Tibial artery (tissue), 4 donors: ENCODE measurements at regions not wholly inside any gene's neighbourhood (a gene's known extent, or its start where the extent isn't known, plus 50 kb on each side); places are given as distances from the start of the nearest gene placed in this dataset.
"Not testable (repeated sequence)": the region's sequence is repeated elsewhere in the genome, so short reads cannot be mapped to it uniquely, and the experiment has no call there.

Source experiments
- DNase-seq, 2 donors: peaks; one replicate each; pipeline ENCODE4 v3.0.0-alpha.2; 2019
- H3K27ac ChIP-seq, 2 donors: fragments of 200-600 bp; sonication (generic) in 1 of 2; 1 replicate in 1 of 2; 2 replicates in 1 of 2; pipeline ENCODE4 v1.5.1; 2018 to 2019; ENCODE audit warnings: mild to moderate bottlenecking in 1 of 2
- H3K27me3 ChIP-seq, 2 donors: fragments of 200-600 bp; sonication (generic) in 1 of 2; one replicate each; pipeline versions ENCODE4 v1.5.1 to v1.6.0; 2016 to 2019
- H3K36me3 ChIP-seq, 3 donors: fragments of 200-600 bp; sonication (generic) in 2 of 3; one replicate each; pipeline ENCODE4 v1.5.1; 2016 to 2019; ENCODE audit warnings: mild to moderate bottlenecking in 2 of 3
- H3K4me1 ChIP-seq, 4 donors: fragments of 200-600 bp; sonication (generic) in 2 of 4; 1 replicate in 3 of 4; 2 replicates in 1 of 4; pipeline ENCODE4 v1.5.1; 2016 to 2019
- H3K4me3 ChIP-seq, 2 donors: fragments of 200-600 bp; sonication (generic) in 1 of 2; 1 replicate in 1 of 2; 2 replicates in 1 of 2; pipeline ENCODE4 v1.5.1; 2018 to 2019; ENCODE audit warnings: mild to moderate bottlenecking in 2 of 2
- H3K9me3 ChIP-seq, 3 donors: fragments of 200-600 bp; sonication (generic) in 1 of 3; one replicate each; pipeline ENCODE4 v1.5.1; 2016 to 2019
- intact Hi-C: fragments of 100-400 bp; cut with DNase I; formaldehyde crosslinking; loops from one replicate; pipeline ENCODE4 v1.15.0; 2023; ENCODE audit warnings: low total_unique reads
- TF ChIP-seq, protein P1 (sequence below), 2 experiments: fragments of 200-600 bp in 1 of 2; fragments of 450-650 bp in 1 of 2; IDR thresholded peaks; one replicate each; pipeline ENCODE4 v1.5.1; 2017 to 2019; ENCODE audit warnings: antibody characterized with exemption in 2 of 2, mild to moderate bottlenecking in 1 of 2, moderate library complexity in 1 of 2

DNA sequence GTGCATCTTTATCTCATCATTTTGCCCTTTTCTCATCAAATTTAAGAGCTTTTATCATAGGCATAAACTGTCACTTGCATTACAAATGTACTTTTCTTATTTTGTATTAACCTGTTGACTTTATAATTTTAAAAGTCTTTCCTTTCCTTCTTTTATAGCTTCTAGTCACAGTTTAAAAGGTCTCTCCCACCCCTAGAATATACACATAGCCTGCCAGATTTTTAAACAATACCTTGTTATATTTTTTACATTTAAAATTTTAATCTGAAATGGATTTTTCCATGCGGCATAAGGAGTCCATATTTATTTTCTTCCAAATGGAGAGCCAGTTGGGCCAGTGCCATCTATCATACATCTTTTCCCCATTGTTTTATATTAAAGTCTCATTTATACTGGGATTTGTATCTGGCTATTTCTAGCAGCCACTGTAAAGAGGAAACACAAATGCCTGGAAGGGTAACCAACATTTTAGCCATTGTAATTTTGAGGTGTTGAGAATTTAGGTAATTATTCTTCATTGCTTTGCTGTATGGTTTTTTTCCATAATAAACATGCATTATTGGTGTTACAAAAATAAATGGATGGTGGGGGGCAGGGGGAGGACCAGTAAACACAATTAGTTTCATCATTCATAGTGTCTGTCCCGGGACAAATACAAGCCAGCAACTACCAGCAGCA lies 92.8 kb downstream of the CCDC71L start:
- DNase-seq = no peak
- Histone ChIP-seq H3K27me3 (no peaks in the 10 kb centered on the region), H3K36me3 (no peaks in the 10 kb centered on the region), H3K27ac (no peak overlapping the region), H3K9me3 (no peaks in the 10 kb centered on the region), H3K4me3 (no peak overlapping the region), H3K4me1 (peaks cover 0 to 17% (median 4%) of the 10 kb centered on the region in 4 donors)
- TF ChIP-seq, protein P1, sequence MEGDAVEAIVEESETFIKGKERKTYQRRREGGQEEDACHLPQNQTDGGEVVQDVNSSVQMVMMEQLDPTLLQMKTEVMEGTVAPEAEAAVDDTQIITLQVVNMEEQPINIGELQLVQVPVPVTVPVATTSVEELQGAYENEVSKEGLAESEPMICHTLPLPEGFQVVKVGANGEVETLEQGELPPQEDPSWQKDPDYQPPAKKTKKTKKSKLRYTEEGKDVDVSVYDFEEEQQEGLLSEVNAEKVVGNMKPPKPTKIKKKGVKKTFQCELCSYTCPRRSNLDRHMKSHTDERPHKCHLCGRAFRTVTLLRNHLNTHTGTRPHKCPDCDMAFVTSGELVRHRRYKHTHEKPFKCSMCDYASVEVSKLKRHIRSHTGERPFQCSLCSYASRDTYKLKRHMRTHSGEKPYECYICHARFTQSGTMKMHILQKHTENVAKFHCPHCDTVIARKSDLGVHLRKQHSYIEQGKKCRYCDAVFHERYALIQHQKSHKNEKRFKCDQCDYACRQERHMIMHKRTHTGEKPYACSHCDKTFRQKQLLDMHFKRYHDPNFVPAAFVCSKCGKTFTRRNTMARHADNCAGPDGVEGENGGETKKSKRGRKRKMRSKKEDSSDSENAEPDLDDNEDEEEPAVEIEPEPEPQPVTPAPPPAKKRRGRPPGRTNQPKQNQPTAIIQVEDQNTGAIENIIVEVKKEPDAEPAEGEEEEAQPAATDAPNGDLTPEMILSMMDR (IDR thresholded peaks at IDR 0.05) = no peak
- intact Hi-C loops = no loop called here

DNA sequence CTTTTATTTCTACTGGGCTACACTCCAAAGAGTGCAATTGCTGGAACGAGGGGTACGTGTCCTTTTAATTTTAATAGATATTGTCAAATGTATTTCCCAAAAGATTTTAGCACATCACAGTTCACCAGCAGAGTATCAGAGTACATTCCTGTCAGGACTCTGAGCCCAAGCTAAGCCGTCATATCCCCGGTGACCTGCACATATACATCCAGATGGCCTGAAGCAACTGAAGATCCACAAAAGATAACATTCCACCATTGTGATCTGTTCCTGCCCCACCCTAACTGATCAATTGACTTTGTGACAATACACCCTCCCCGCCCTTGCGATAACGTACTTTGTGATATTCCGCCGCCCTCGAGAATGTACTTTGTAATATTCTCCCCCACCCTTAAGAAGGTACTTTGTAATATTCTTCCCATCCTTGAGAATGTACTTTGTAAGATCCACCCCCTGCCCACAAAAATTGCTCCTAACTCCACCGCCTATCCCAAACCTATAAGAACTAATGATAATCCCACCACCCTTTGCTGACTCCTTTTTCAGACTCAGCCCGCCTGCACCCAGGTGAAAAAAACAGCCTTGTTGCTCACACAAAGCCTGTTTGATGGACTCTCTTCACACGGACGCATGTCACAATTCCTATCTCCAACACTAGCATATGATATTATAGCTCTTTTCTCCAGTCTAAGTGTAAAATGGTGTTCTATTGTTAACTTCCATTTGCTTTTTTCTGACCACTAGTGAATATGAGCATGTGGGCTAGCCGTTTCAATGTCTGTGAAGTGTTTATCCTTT lies 93.6 kb downstream of the CCDC71L start:
- DNase-seq, H3K36me3 ChIP-seq, H3K4me3 ChIP-seq, intact Hi-C loops, H3K9me3 ChIP-seq, H3K27me3 ChIP-seq, H3K27ac ChIP-seq: not testable (repeated sequence)
- peaks cover 0 to 17% (median 4%) of the 10 kb centered on the region in 4 donors for H3K4me1 ChIP-seq

DNA sequence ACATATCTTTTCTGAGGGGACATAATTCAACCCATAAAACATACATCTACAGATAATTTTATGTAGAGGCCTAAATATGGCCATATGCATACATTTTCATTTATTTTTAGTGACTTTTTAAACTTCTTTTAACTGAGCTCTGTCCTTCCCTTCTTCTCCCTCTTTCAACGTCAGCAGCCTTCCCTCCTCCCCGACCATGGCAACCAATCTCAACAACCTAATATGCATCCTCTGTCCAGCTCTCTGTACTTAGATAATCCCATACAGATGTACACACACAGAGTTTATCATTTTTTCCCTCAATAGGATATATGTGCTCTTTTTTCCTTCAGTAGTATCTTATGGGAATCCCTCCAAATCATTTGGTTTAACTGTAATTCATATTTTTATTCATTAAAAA lies 94.3 kb downstream of the CCDC71L start:
- Histone ChIP-seq H3K4me3 (no peak overlapping the region), H3K27ac (no peak overlapping the region), H3K4me1 (peaks cover 0 to 17% (median 4%) of the 10 kb centered on the region in 4 donors), H3K36me3 (no peaks in the 10 kb centered on the region), H3K27me3 (no peaks in the 10 kb centered on the region), H3K9me3 (no peaks in the 10 kb centered on the region)
- TF ChIP-seq, protein P1 (IDR thresholded peaks at IDR 0.05) = no peak
- no peak for DNase-seq
- intact Hi-C loops = no loop called here

DNA sequence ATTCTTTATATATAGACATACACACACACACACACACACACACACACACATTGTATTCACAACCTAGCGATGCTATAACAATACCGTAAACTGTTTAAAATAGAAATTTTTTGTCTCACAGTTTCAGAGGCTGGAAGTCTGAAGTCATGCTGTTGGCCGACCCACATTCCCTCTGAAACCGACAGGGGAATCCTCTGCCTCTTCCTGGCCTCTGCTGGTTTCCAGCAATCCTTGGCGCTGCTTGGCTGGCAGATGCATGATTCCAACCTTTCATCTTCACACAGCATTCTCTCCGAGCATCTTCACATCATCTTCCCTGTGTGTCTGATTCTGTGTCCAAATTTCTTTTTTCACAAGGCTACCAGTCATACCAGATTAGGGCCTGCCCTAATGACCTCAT lies 94.8 kb downstream of the CCDC71L start:
- Histone ChIP-seq H3K9me3 (no peaks in the 10 kb centered on the region), H3K36me3 (no peaks in the 10 kb centered on the region), H3K4me1 (peaks cover 0 to 17% (median 4%) of the 10 kb centered on the region in 4 donors), H3K27me3 (no peaks in the 10 kb centered on the region), H3K4me3 (no peak overlapping the region), H3K27ac (no peak overlapping the region)
- TF ChIP-seq, protein P1 (IDR thresholded peaks at IDR 0.05) = no peak
- DNase-seq = no peak
- intact Hi-C loops = no loop called here

DNA sequence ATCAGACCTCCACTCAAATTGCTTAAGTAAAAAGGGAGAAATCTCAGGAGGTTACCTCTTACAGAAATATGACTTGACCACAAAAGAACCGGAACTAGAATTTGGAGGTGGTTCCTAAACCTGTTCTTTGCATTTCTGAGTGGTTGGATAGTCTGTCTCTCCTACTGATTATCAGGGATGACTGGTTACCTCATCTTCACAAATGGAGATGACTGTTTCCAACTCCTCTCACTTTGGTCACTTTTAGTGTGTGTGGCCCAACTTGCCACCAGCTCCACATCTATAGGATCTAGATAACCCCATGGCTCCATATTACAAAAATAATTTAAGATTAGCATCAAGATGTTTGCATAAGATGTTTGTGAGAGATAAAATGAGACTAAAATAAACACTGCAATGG lies 95.5 kb downstream of the CCDC71L start:
- no peak overlapping the region for H3K4me3 ChIP-seq
- no peak overlapping the region for H3K27ac ChIP-seq
- intact Hi-C loops = no loop called here
- H3K27me3 ChIP-seq = no peaks in the 10 kb centered on the region
- TF ChIP-seq, protein P1 (IDR thresholded peaks at IDR 0.05) = no peak
- peaks cover 0 to 17% (median 4%) of the 10 kb centered on the region in 4 donors for H3K4me1 ChIP-seq
- no peak for DNase-seq
- no peaks in the 10 kb centered on the region for H3K36me3 ChIP-seq
- no peaks in the 10 kb centered on the region for H3K9me3 ChIP-seq

DNA sequence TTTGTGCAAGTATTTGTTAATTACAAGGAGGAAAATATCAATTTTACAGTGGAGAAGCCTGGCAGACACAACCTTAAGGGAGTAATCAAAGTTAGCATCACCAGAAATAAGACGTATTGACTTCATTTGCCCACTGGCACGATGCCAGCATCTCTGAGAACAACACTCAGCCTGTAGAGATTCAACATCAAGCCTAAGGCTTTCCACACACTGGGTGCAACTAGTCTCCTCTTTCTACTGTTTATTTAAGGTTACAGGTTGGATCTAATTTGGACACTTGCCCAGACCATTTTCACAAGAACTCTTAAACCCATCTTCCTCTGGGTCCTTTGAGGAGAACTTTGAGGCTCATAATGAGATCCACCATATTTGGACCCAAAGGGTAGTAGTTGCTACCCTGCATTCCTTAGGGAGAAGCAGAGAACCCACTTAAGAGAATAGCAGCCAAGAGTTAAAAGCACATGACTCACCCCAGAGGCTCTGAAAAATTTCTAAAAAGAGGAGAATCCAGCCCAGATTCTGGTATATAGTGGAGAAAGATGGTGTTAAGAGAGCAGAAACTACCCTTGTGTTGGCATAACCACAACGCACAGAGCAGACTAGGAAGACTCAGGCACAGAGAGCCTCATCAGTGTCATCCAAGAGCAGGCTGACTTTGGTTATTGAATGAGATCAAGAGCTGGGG lies 97.3 kb downstream of the CCDC71L start:
- H3K27me3 ChIP-seq = no peaks in the 10 kb centered on the region
- TF ChIP-seq, protein P1 (IDR thresholded peaks at IDR 0.05) = no peak
- H3K9me3 ChIP-seq = no peaks in the 10 kb centered on the region
- H3K36me3 ChIP-seq = no peaks in the 10 kb centered on the region
- DNase-seq = no peak
- peaks cover 0 to 10% (median under 1%) of the 10 kb centered on the region in 4 donors for H3K4me1 ChIP-seq
- intact Hi-C loops = no loop called here
- no peak overlapping the region for H3K4me3 ChIP-seq
- no peak overlapping the region for H3K27ac ChIP-seq
